Hepatocyte (in vitro differentiated cells): ENCODE measurements at regions not wholly inside any gene's neighbourhood (a gene's known extent, or its start where the extent isn't known, plus 50 kb on each side); places are given as distances from the start of the nearest gene placed in this dataset.
"Not testable (repeated sequence)": the region's sequence is repeated elsewhere in the genome, so short reads cannot be mapped to it uniquely, and the experiment has no call there.

Experiments
- DNase-seq: peaks from one replicate; pipeline ENCODE4 v3.0.0-alpha.2; 2016; ENCODE audit warnings: low spot score
- H2AFZ ChIP-seq: fragments of 200-600 bp; sonication (generic); 2 replicates; pipeline ENCODE4 v1.6.0; 2016; ENCODE audit warnings: antibody characterized with exemption, mild to moderate bottlenecking
- H3K27ac ChIP-seq: fragments of 200-600 bp; sonication (generic); 2 replicates; pipeline ENCODE4 v1.5.1; 2016; ENCODE audit warnings: mild to moderate bottlenecking
- H3K27me3 ChIP-seq: fragments of 200-600 bp; sonication (generic); 2 replicates; pipeline ENCODE4 v1.6.1; 2016
- H3K36me3 ChIP-seq: fragments of 200-600 bp; sonication (generic); replicated peaks from 2 replicates; pipeline ENCODE4 v1.5.1; 2016; ENCODE audit warnings: low read depth; ENCODE audit not compliant: insufficient read depth
- H3K4me1 ChIP-seq: fragments of 200-600 bp; sonication (generic); 2 replicates; pipeline ENCODE4 v1.5.1; 2016; ENCODE audit warnings: mild to moderate bottlenecking, moderate library complexity; ENCODE audit not compliant: insufficient read depth
- H3K4me2 ChIP-seq: fragments of 200-600 bp; sonication (generic); 2 replicates; pipeline ENCODE4 v1.6.0; 2016
- H3K4me3 ChIP-seq: fragments of 200-600 bp; sonication (generic); 2 replicates; pipeline ENCODE4 v1.5.1; 2016; ENCODE audit warnings: mild to moderate bottlenecking
- H3K79me2 ChIP-seq: fragments of 200-600 bp; sonication (generic); 2 replicates; pipeline ENCODE4 v1.6.0; 2017; ENCODE audit warnings: mild to moderate bottlenecking
- H3K9me2 ChIP-seq: fragments of 200-600 bp; sonication (generic); replicated peaks from 2 replicates; pipeline ENCODE4 v1.6.0; 2017; ENCODE audit warnings: mild to moderate bottlenecking; ENCODE audit not compliant: insufficient read depth
- H3K9me3 ChIP-seq: fragments of 200-600 bp; sonication (generic); 2 replicates; pipeline ENCODE4 v1.5.1; 2016; ENCODE audit warnings: low read depth, mild to moderate bottlenecking
- H4K20me1 ChIP-seq: fragments of 200-600 bp; sonication (generic); 2 replicates; pipeline ENCODE4 v1.6.0; 2016; ENCODE audit warnings: mild to moderate bottlenecking; ENCODE audit not compliant: insufficient read depth, poor library complexity, severe bottlenecking
- CTCF ChIP-seq: fragments of 200-600 bp; sonication (generic); IDR thresholded peaks from 2 replicates; pipeline ENCODE4 v1.5.1; 2016; ENCODE audit warnings: antibody characterized with exemption, mild to moderate bottlenecking; ENCODE audit not compliant: poor library complexity
- EZH2 ChIP-seq: fragments of 200-600 bp; sonication (generic); IDR thresholded peaks from 2 replicates; pipeline ENCODE4 v1.6.1; 2016; ENCODE audit warnings: antibody characterized with exemption, mild to moderate bottlenecking, borderline replicate concordance
- EZH2phosphoT487 ChIP-seq: fragments of 200-600 bp; sonication (generic); IDR thresholded peaks from one replicate; pipeline ENCODE4 v1.6.1; 2018; ENCODE audit warnings: antibody characterized with exemption, mild to moderate bottlenecking, low read depth, moderate library complexity; ENCODE audit not compliant: unreplicated experiment, severe bottlenecking
- WGBS: methylation state at CpG from one replicate; pipeline ENCODE4 v1.1.6; 2016; ENCODE audit warnings: low lambda C conversion rate; ENCODE audit errors: missing lambda C conversion rate; 5-methylcytosine and 5-hydroxymethylcytosine counted together

- not testable (repeated sequence) for H3K36me3 ChIP-seq, H3K27ac ChIP-seq, H3K9me2 ChIP-seq, H4K20me1 ChIP-seq, H3K27me3 ChIP-seq, DNase-seq, H2AFZ ChIP-seq, H3K9me3 ChIP-seq, H3K4me1 ChIP-seq, H3K4me3 ChIP-seq, H3K4me2 ChIP-seq, H3K79me2 ChIP-seq
- 76% methylated on average over 3 of the region's 3 CpGs for WGBS
These were observed 60.9 kb downstream of the PGRMC1 start for GRCh38 chrX:119296973-119297372.

GRCh38 chrX:119299812-119300211 lies 63.7 kb downstream of the PGRMC1 start:
- not testable (repeated sequence) for H3K36me3 ChIP-seq
- 92% methylated on average over 16 of the region's 16 CpGs for WGBS

GRCh38 chrX:119303137-119303536 lies 67.1 kb downstream of the PGRMC1 start:
- Histone ChIP-seq H3K79me2 (no peaks in the 10 kb centered on the region), H3K36me3 (no peaks in the 10 kb centered on the region), H3K4me1 (no peaks in the 10 kb centered on the region), H3K9me2 (no peaks in the 10 kb centered on the region), H2AFZ (no peak overlapping the region), H3K4me3 (no peak overlapping the region), H3K9me3 (no peaks in the 10 kb centered on the region), H4K20me1 (no peaks in the 10 kb centered on the region), H3K27ac (no peak overlapping the region), H3K27me3 (no peaks in the 10 kb centered on the region), H3K4me2 (no peak overlapping the region)
- WGBS, result 59% methylated on average over 1 of the region's 1 CpG
- DNase-seq, result no peak
- TF ChIP-seq EZH2 (no peak), CTCF (no peak), EZH2phosphoT487 (no peak)

More at GRCh38 chrX:119299812-119300211, 63.7 kb downstream of the PGRMC1 start:
- H3K27me3 ChIP-seq, H3K79me2 ChIP-seq, H3K4me3 ChIP-seq, DNase-seq, H3K4me1 ChIP-seq, H3K9me3 ChIP-seq, H3K9me2 ChIP-seq, H3K4me2 ChIP-seq, H2AFZ ChIP-seq, H4K20me1 ChIP-seq, H3K27ac ChIP-seq: not testable (repeated sequence)

- H3K27ac ChIP-seq, result no peak overlapping the region
- no peaks in the 10 kb centered on the region for H3K27me3 ChIP-seq
- H3K4me1 ChIP-seq, result no peaks in the 10 kb centered on the region
- H2AFZ ChIP-seq, result no peak overlapping the region
- H4K20me1 ChIP-seq, result no peaks in the 10 kb centered on the region
- no peaks in the 10 kb centered on the region for H3K79me2 ChIP-seq
- no peaks in the 10 kb centered on the region for H3K36me3 ChIP-seq
- no peaks in the 10 kb centered on the region for H3K9me3 ChIP-seq
- H3K4me3 ChIP-seq, result no peak overlapping the region
- TF ChIP-seq EZH2phosphoT487 (no peak), EZH2 (no peak), CTCF (no peak)
- no peak overlapping the region for H3K4me2 ChIP-seq
- WGBS, result 78% methylated on average over 3 of the region's 3 CpGs
- no peak for DNase-seq
- H3K9me2 ChIP-seq, result no peaks in the 10 kb centered on the region
These were observed 73.7 kb upstream of the SLC25A43 start for GRCh38 chrX:119325456-119325855.

- DNase-seq, H3K4me2 ChIP-seq, H3K9me3 ChIP-seq, H3K4me3 ChIP-seq, H4K20me1 ChIP-seq, H3K9me2 ChIP-seq, H3K27ac ChIP-seq, H3K79me2 ChIP-seq, H3K4me1 ChIP-seq, H3K36me3 ChIP-seq, H3K27me3 ChIP-seq, H2AFZ ChIP-seq: not testable (repeated sequence)
- 92% methylated on average over 28 of the region's 28 CpGs for WGBS
These were observed 67.3 kb upstream of the SLC25A43 start for GRCh38 chrX:119331873-119332272.

- H3K36me3 ChIP-seq, H3K27ac ChIP-seq, H3K27me3 ChIP-seq, H3K4me3 ChIP-seq, H2AFZ ChIP-seq, H3K79me2 ChIP-seq, H3K4me1 ChIP-seq, DNase-seq, H3K9me2 ChIP-seq, H4K20me1 ChIP-seq, H3K9me3 ChIP-seq, H3K4me2 ChIP-seq: not testable (repeated sequence)
- 87% methylated on average over 24 of the region's 24 CpGs for WGBS
These were observed 66.0 kb upstream of the SLC25A43 start for GRCh38 chrX:119332855-119333720.

- not testable (repeated sequence) for DNase-seq, H3K27ac ChIP-seq, H3K4me1 ChIP-seq, H2AFZ ChIP-seq, H3K79me2 ChIP-seq, H3K9me2 ChIP-seq, H3K4me3 ChIP-seq, H3K36me3 ChIP-seq, H3K9me3 ChIP-seq, H3K27me3 ChIP-seq, H4K20me1 ChIP-seq, H3K4me2 ChIP-seq
- 94% methylated on average over 9 of the region's 14 CpGs for WGBS
These were observed 65.5 kb upstream of the SLC25A43 start for GRCh38 chrX:119333721-119334032.
